Renal cortex interstitium (tissue), 11 donors: ENCODE measurements at regions not wholly inside any gene's neighbourhood (a gene's known extent, or its start where the extent isn't known, plus 50 kb on each side); places are given as distances from the start of the nearest gene placed in this dataset.
"Not testable (repeated sequence)": the region's sequence is repeated elsewhere in the genome, so short reads cannot be mapped to it uniquely, and the experiment has no call there.

Source experiments
- DNase-seq, 11 donors: peaks; one replicate each; pipeline ENCODE4 v3.0.0-alpha.2; 2013; ENCODE audit warnings: low read depth in 9 of 11, low spot score in 4 of 11; ENCODE audit errors: extremely low read depth in 1 of 11

- not testable (repeated sequence) for DNase-seq
Observed at GRCh38 chr4:69013933-69014332, 62.3 kb upstream of the UGT2A3 start.

- DNase-seq = not testable (repeated sequence)
Observed at GRCh38 chr4:69017986-69018385, 66.4 kb upstream of the UGT2A3 start.

DNA sequence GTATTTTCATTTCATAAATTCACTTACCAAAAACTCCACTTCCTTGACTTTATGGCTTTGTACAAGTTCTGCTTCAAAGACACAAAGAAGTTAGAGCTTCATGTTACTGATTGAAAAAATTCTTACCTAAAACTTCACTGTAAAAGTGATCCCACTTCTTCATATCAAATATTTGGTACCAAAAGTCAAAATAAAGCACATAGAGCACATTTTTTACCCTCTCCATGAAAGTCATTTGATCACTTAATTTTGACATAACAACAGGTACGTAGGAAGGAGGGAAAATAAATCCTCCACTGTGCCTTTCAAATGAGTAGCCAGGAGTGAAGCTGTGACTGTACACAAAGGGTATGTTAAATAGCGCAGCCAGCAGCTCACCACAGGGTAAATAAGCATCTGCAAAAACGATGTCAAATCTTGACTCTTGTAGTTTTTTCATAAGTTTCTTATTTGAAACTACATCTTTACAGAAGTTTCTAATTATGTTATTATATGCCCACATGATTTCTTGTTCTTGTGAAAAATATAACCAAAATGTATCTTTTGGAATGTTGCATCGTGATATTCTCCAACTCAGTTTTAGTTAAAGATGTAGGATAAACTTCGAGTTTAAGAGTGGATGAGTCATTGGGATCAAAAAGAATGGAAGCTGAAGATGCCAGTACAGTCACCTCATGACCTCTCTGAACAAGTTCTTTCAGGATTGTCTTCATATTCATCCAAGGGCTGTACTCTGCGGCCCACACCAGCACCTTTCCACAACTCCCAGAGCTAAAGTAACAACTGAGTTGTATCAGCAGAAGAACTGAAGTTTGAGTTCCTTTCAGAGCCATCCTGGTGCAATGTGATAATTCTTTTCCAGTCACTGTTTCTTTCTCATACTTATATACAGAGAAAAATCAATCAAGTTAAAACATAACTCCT lies 68.2 kb upstream of the UGT2A3 start:
- DNase-seq = not testable (repeated sequence)

GRCh38 chr4:69020462-69020807 lies 68.8 kb upstream of the UGT2A3 start:
- DNase-seq = not testable (repeated sequence)

GRCh38 chr4:69025191-69025998 lies 70.9 kb upstream of the UGT2B7 start:
- peak in 3 of 11 donors; percentile 1 to 5 (median 5) for DNase-seq

- no peak for DNase-seq
Observed at GRCh38 chr4:69025999-69026387, 70.3 kb upstream of the UGT2B7 start.

DNA sequence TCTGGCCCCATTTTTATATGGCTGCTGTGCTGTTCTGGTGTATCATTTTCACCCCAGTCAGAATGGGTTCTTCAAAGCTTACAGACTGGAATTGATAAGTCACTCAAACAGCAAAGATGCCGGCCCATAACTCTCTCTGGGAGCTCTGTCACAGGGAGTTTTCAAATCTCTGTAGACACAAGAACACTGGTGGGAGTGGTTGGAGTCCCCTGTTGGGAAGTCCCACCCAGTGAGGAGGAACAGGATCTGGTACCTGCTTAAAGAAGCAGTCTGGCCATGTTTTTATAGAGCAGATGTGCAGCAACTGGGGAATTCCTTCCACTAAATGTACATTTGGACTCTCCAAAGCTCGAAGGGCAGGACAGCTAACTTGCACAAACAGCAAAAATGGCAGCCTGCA lies 69.3 kb upstream of the UGT2B7 start:
- DNase-seq = no peak

- DNase-seq = no peak
Observed at GRCh38 chr4:69030326-69030725, 65.9 kb upstream of the UGT2B7 start.

DNA sequence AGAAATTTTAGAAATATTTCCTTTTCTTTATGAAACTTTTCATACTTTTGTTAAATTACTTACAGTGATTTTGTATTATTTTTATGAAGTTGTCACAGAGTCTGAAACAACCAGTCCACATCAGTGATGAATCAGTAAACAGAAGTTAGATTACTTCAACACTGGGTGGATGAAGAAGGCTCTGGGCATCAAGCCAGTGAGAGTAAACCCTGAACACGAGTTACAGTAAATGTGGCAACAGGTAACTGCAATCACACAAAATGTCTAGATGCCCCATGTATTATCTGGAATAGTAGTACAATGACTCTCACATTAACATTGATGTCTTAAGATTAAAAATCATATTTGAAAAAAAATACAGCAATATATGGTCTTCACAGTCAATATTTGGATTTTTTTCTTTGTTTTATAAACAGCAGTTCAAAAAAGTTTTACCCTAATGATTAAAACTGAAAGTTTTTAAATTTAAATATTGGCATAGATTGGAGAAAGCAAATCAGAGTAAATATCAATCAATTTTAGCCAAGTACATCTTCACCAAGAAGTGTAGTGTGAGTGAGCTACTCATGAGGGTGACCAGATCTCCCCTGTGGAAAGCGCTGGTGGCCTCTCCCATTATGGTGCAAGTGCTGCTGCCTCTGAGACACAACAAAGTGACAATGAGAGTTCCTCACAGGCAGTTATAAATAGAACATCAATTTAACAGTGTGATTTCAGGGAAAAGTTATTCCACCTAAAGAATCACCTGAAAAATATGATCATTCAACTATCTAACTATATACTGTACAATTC lies 63.2 kb upstream of the UGT2B7 start:
- DNase-seq = no peak

GRCh38 chr4:69034315-69034740 lies 61.9 kb upstream of the UGT2B7 start:
- DNase-seq = not testable (repeated sequence)

GRCh38 chr4:69038582-69038981 lies 57.7 kb upstream of the UGT2B7 start:
- no peak for DNase-seq

GRCh38 chr4:69039071-69039470 lies 57.2 kb upstream of the UGT2B7 start:
- no peak for DNase-seq

DNA sequence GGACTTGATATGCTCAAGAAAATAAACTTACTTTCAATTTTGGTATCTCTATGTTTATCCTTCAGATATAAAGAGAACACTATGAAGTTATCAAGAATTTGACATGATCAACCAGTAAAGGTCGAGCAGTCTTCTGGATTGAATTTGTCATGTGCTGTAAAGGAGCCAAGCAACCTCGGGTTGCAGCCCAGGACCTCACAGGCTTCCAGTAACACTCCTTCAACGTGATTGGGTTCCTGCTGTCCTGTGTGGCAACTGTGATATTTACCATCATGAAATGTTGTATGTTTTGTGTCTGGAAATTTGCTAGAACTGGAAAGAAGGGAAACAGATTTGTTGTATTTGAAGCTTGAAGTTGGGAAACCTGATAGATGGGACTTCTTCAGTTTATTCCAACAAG lies 52.0 kb upstream of the UGT2B7 start:
- DNase-seq = no peak
